GM13977 (cell line): ENCODE measurements at regions not wholly inside any gene's neighbourhood (a gene's known extent, or its start where the extent isn't known, plus 50 kb on each side); places are given as distances from the start of the nearest gene placed in this dataset.

Experiments used
- DNase-seq: peaks from one replicate; pipeline ENCODE4 v3.0.0; 2012; ENCODE audit warnings: low spot score
- in situ Hi-C: fragments of 300-500 bp; cut with MboI; formaldehyde crosslinking; loops from one replicate; pipeline ENCODE4 v1.12.0; 2022; ENCODE audit warnings: low sequenced_read_pairs, low pct_unique_long_range_greater_than_20kb, mixed read lengths, inconsistent platforms; ENCODE audit not compliant: unreplicated experiment
- TF ChIP-seq, protein P1 (sequence below): IDR thresholded peaks from 2 replicates; pipeline ENCODE4 v1.5.1; 2012; ENCODE audit warnings: mild to moderate bottlenecking, control low read depth; ENCODE audit not compliant: insufficient read depth; ENCODE audit errors: extremely low read depth, missing control alignments

- TF ChIP-seq, protein P1, sequence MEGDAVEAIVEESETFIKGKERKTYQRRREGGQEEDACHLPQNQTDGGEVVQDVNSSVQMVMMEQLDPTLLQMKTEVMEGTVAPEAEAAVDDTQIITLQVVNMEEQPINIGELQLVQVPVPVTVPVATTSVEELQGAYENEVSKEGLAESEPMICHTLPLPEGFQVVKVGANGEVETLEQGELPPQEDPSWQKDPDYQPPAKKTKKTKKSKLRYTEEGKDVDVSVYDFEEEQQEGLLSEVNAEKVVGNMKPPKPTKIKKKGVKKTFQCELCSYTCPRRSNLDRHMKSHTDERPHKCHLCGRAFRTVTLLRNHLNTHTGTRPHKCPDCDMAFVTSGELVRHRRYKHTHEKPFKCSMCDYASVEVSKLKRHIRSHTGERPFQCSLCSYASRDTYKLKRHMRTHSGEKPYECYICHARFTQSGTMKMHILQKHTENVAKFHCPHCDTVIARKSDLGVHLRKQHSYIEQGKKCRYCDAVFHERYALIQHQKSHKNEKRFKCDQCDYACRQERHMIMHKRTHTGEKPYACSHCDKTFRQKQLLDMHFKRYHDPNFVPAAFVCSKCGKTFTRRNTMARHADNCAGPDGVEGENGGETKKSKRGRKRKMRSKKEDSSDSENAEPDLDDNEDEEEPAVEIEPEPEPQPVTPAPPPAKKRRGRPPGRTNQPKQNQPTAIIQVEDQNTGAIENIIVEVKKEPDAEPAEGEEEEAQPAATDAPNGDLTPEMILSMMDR = no peak
- DNase-seq = no peak
- in situ Hi-C loops = no loop called here
Observed at GRCh38 chr1:228937851-228938536, 202.7 kb downstream of the RHOU start.

GRCh38 chr1:228938537-228938901 lies 203.2 kb downstream of the RHOU start:
- no peak for DNase-seq
- TF ChIP-seq, protein P1 = no peak
- in situ Hi-C loops = no loop called here

DNA sequence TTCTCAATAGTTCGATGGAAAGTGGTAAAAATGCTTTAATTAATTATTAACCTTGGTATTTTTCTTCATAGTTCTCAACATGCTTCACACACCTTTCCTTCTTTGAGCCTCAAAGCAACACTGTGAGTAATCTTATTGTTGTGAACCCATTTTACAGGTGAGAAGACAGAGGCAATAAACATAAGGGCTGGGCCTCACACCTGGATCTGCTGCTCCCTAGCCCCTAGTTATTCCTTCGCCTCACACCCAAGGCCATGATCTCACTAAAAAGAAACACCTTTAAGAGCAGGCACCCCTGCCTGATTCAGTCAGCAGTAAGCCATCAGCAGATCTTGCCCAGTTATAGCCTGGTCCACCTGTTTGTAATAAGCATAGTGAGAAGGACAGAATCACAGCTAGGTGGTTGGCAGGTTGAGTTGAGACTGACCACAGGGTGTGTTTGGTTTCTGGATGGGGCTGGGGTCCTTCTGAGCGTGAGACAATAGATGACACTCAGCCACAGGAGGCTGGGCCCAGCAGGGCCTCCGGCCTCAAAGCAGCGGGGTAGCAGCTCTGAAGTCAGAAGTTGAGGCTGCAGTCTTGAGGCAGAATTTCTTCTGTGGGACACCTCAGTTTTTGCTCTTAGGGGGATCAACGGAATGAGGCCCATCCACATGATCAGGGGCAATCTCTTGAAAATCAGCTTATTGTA lies 203.9 kb downstream of the RHOU start:
- DNase-seq = no peak
- in situ Hi-C loops = no loop called here
- TF ChIP-seq, protein P1 = no peak

GRCh38 chr1:228939881-228940392 lies 204.7 kb downstream of the RHOU start:
- TF ChIP-seq, protein P1 = no peak
- in situ Hi-C loops = no loop called here
- DNase-seq = no peak

GRCh38 chr1:228940526-228940925 lies 205.2 kb downstream of the RHOU start:
- in situ Hi-C loops = no loop called here
- TF ChIP-seq, protein P1 = no peak
- no peak for DNase-seq

- in situ Hi-C loops = no loop called here
- no peak for DNase-seq
- TF ChIP-seq, protein P1 = no peak
Observed at GRCh38 chr1:228940926-228941325, 205.6 kb downstream of the RHOU start.
